GM21390 (cell line): ENCODE measurements at regions not wholly inside any gene's neighbourhood (a gene's known extent, or its start where the extent isn't known, plus 50 kb on each side); places are given as distances from the start of the nearest gene placed in this dataset.
"Not testable (repeated sequence)": the region's sequence is repeated elsewhere in the genome, so short reads cannot be mapped to it uniquely, and the experiment has no call there.

Experiments
- ATAC-seq: cut with Tn5 transposase; IDR thresholded peaks from one replicate; pipeline ENCODE4 v1.9.1; 2021; ENCODE audit not compliant: unreplicated experiment

DNA sequence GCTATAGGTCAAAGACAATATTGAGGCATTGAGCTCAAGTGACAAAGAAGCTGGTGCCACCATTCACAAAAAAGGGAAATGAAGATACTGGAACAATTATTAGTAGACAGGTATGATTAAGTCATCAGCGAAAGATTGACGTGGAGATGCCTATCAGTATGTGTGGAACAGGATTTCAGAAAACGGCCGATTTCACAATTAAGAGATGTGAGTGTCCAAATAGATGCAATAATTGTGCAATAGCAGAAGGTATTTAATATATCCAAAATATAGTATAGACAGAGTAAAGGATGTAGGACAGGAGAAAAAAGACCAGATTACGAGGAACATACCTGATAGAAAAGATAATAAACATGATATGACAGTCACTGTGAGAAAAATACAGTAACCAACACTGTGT lies 433.1 kb downstream of the C12orf50 start:
- no peak for ATAC-seq

GRCh38 chr12:87585882-87586557 lies 443.2 kb downstream of the C12orf50 start:
- no peak for ATAC-seq

DNA sequence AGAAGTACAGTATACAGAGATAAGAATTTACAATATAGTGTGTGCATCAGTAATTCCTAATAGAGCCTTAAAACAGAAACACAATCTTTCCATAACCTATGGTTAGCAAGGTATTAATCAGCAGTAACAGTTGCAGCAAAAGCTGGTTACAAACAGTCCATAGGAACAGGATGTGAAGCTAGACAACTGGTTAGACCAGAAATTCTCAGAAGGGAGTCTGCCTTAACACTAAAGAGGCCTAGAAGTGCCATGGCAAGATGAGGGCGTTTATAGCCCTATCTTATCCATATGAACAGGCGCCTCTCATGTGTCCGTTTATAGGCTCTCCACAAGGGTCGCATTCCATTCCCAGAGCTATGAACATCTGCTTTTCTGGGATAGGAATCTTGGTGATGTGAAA lies 450.1 kb downstream of the C12orf50 start:
- ATAC-seq: not testable (repeated sequence)

DNA sequence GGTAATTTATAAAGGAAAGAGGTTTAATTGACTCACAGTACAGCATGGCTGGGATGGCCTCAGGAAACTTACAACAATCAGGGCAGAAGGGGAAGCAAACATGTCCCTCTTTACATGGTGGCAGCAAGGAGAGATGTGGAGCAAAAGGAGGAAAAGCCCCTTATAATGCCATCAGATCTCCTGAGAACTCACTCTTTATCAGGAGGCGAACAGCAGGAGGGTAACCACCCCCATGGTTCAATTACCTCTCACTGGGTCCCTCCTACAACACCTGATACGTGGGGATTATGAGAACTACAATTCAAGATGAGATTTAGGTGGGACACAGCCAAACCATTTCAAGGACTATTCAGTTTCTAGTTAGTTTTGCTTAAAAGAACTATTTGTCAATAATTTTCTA lies 453.3 kb downstream of the C12orf50 start:
- ATAC-seq: no peak

- ATAC-seq: not testable (repeated sequence)
Observed at GRCh38 chr12:87566918-87567317, 462.3 kb downstream of the C12orf50 start.

DNA sequence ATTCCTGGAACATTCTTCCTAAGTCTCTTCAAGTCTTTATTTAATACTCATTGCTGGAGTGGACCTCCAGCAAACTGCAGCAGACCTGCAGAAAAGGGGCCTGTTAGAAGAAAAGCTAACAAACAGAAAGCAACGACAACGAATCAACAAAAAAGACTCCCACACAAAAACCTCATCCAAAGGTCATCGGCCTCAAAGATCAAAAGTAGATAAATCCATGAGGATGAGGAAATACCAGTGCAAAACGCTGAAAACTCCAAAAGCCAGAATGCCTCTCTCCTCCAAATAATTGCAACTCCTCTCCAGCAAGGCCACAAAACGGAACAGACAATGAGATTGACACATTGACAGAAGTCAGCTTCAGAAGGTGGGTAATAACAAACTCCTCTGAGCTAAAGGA lies 472.2 kb downstream of the C12orf50 start:
- no peak for ATAC-seq

DNA sequence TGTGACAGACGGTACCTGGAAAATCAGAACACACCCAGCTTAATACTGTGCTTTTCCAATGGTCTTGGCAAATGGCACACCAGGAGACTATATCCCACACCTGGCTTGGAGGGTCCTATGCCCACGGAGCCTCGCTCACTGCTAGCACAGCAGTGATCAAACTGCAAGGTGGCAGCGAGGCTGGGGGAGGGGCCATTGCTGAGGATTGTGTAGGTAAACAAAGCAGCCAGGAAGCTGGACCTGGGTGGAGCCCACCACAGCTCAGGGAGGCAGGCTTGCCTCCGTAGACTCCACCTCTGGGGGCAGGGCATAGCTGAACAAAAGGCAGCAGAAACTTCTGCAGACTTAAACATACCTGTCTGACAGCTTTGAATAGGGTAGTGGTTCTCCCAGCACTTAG lies 498.0 kb downstream of the C12orf50 start:
- not testable (repeated sequence) for ATAC-seq

GRCh38 chr12:87529413-87529812 lies 499.8 kb downstream of the C12orf50 start:
- no peak for ATAC-seq

DNA sequence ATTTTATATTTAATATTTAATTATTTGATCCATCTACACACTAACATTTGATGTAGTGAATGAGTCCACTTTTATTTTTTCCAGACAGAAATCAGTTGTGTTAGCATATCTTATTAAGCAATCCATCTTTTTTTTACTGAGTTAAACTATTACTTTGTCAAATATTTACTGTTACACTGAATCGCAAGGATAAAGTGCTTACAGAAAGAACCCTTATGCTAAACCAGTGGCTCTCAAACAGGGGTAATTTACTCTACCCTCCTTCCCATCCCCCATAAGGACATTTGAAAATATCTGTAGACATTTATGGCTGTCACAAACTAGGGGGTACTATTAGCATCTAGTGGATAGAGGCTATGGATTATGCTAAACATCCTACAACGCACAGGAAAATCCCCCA lies 508.2 kb downstream of the C12orf50 start:
- no peak for ATAC-seq

DNA sequence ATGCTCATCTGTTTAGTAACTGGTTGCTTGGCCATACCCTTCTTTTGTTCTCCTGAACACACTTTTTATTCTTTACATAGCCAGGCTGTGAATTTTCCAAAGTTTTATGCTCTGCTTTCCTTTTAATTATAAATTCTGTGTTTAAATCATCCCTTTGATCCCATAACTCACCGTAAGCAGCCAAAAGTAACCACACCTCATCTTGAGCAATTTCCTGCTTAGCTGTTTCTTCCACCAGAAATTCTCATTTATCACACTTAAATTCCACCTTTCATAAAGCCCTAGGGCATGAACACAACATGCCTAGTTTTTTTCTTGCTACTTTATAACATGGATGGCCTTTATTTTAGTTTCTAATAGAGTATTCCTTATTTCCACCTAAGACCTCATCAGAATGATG lies 510.7 kb downstream of the C12orf50 start:
- no peak for ATAC-seq

DNA sequence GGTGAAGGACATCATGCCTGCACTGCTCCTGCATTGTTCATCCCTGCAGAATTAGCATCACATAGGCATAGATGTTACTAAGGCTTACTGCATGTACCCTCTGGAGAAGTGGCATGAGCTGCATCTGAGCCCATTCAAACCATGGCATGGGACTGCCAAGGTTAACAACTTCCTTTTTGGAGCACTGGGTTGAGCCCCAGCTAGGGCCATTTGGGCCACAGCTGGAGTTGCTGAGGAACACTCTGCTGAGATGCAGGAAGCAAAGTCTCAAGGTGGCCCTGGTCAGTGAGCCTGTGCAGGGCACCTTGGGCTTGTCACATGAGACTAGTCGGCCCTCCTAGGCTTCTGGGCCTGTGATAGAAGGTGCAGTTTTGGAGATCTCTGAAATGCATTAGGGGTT lies 511.2 kb downstream of the C12orf50 start:
- ATAC-seq: no peak

- no peak for ATAC-seq
Observed at GRCh38 chr12:87513536-87514280, 515.5 kb downstream of the C12orf50 start.

DNA sequence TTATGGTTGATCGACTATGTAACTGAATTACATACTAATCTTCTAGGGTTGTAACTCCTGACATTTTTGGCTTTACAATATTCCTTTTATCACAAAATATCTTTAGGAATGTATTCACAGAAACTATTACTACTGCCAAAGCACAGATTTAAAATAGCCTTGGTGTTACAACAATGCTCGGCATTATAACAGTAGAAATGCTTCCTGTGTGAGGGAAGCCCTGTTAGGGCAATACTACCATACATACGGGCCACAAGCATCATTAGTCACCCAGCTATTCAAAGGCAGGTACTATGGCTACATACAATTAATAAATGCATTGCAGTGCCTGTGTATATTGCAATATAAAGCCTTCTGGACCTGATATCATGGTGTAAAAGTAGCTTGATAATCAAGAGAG lies 517.8 kb downstream of the C12orf50 start:
- ATAC-seq: no peak

DNA sequence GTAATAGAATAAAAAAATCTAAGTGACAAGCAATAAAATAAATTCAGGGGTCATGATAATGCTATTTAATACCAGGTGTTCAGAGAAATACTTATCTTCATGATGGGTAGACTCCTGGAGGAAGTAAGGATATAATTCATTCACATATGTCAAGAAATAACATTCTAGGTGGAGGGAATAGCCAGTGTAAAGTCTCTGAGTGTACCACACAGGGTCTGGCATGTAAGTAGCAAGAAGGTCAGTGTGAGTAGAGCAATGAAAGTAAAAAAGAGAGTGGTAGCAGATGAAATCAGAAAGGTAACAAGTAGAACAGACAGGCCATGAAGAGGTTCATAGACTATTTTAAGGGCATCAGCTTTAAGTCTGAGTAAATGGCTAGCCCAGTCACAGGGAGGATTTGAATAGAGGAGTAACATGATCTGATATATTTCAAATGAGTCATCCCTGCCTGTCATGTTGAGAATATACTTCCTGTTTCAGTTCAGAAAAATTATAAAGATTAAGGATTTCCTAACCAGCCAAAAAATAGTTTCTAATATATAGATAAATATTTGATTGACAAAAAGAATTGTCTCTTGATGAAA lies 519.9 kb downstream of the C12orf50 start:
- no peak for ATAC-seq

GRCh38 chr12:87491598-87491997 lies 537.6 kb downstream of the C12orf50 start:
- ATAC-seq: no peak

DNA sequence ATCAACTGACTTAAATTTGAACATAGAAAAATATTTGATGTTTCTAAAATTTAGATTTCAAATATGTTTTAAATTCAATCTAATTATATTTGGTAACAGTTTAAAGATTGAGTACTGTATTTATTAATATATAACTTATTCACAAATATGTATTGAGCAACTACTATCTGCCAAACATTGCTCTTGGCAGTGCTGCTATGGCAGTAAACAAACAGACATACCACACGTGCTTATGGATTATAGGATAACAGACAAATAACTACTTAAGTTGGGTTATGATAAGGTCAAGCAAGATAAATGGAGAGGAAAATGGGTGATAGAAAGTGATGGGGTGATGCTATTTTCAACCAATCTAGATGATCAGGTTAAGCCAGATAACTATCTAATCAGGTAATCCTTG lies 538.1 kb downstream of the C12orf50 start:
- no peak for ATAC-seq

- no peak for ATAC-seq
Observed at GRCh38 chr12:87469295-87469694, 559.9 kb downstream of the C12orf50 start.

- no peak for ATAC-seq
Observed at GRCh38 chr12:87467936-87468335, 561.3 kb downstream of the C12orf50 start.

DNA sequence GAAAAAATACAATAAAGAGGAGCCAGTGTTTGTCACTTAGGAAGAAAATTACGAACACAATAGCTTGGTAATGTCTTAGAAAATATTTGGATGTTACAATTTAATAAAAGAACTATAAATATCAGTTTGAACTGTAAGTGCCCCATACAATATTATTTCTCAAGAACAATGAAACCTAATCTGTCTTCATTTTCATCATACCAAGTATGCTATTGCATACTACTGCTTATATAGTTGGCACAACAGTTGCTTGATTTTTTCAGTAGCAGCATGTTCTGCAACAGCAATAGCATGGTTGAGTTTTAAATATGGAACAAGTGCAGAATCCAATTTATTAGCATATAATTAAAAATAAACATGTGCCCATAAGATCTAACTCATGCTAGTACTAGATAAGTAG lies 564.6 kb downstream of the C12orf50 start:
- ATAC-seq: no peak

DNA sequence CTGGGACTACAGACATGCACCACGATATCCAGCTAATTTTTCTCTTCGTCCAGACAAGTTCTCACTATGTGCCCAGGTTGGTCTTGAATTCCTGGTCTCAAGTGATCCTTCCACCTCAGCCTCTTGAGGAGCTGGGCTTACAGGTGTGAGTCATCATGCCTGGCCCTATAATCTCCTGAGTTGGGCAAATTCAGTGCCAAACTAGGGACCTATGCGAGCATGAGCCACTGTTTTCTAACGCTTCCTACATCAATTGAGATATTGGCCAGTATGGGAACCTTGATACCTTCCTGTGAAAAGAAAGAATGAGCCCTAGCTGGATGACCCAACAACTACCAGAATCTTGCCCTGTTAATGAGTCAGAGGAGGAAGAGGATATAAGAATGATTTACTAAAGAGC lies 585.2 kb downstream of the C12orf50 start:
- ATAC-seq: no peak

DNA sequence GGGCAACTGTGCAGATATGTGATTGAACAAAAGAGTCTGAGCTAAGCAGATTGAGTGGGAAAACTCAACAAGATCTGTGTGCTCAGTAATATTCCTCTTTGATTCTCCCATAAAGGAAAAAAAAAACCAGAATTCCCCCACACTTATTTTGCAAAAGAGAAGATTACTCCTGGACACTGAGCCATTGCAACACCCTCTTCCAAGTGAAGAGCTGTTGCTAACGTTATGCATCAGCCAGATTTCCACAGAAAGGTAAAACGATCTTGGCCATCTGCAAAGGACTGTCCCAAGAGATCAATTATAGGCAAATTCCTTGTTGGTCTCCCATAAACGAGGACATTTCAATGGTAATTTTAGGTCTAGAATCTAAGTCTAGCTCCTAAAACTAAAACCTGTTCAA lies 587.7 kb downstream of the C12orf50 start:
- no peak for ATAC-seq
